ENCODE measurements at regions not wholly inside any gene's neighbourhood (a gene's known extent, or its start where the extent isn't known, plus 50 kb on each side); places are given as distances from the start of the nearest gene placed in this dataset. TPM values are rescaled to one million over a fixed set of nuclear protein-coding genes. Genes with fewer than 3 reads are reported as not detected.

GRCh38 chr13:61486496-61486895, 70.8 kb upstream of the PCDH20 start:
- no peak overlapping the region for H3K4me3 Mint-ChIP-seq (ENCODE audit: unreplicated experiment)
- no peak for DNase-seq (ENCODE audit: low spot score)
- no peaks in the 10 kb centered on the region for H3K9me3 Mint-ChIP-seq (ENCODE audit: low read depth)
- H3K4me1 Mint-ChIP-seq (ENCODE audit: low read depth), result no peaks in the 10 kb centered on the region
- H3K27me3 Mint-ChIP-seq (ENCODE audit: low read depth), result no peaks in the 10 kb centered on the region
- H3K27ac Mint-ChIP-seq (ENCODE audit: unreplicated experiment), result no peak overlapping the region
- H3K36me3 Mint-ChIP-seq (ENCODE audit: low read depth), result no peaks in the 10 kb centered on the region
- TF ChIP-seq, protein P1, sequence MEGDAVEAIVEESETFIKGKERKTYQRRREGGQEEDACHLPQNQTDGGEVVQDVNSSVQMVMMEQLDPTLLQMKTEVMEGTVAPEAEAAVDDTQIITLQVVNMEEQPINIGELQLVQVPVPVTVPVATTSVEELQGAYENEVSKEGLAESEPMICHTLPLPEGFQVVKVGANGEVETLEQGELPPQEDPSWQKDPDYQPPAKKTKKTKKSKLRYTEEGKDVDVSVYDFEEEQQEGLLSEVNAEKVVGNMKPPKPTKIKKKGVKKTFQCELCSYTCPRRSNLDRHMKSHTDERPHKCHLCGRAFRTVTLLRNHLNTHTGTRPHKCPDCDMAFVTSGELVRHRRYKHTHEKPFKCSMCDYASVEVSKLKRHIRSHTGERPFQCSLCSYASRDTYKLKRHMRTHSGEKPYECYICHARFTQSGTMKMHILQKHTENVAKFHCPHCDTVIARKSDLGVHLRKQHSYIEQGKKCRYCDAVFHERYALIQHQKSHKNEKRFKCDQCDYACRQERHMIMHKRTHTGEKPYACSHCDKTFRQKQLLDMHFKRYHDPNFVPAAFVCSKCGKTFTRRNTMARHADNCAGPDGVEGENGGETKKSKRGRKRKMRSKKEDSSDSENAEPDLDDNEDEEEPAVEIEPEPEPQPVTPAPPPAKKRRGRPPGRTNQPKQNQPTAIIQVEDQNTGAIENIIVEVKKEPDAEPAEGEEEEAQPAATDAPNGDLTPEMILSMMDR (IDR thresholded peaks at IDR 0.05), result no peak

DNA sequence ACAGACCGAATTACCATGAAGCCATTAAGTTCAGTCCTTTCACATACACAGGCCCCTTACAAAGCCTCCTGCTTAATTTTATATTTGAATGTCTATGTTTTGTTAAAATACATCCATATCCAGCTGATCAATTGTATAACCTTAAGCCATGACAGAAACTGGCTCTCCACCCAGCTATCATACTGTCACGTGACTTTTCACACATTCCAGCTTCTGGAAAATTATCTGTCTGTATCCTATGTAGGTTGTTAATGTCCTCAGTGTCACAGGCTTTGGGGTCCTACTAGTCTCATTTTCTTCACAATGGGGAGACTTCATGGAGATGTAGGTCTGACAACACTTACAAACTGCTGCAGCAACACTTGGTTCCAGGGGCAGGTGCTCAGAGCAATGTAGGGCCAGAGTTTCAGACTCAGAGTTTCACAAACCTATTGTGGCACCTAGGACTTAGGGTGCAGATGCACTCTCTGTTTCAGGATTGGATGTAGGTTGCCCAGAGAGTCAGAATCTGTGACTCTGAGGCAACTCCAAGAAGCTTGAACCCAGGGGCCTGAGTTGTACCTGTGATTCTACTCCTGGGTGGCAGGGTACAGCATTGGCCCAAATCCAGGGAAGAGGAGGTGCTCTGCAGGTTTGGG, 69.6 kb upstream of the PCDH20 start:
- H3K27ac Mint-ChIP-seq (ENCODE audit: unreplicated experiment), result no peak overlapping the region
- TF ChIP-seq, protein P1 (IDR thresholded peaks at IDR 0.05), result no peak
- DNase-seq (ENCODE audit: low spot score), result no peak
- no peaks in the 10 kb centered on the region for H3K4me1 Mint-ChIP-seq (ENCODE audit: low read depth)
- H3K36me3 Mint-ChIP-seq (ENCODE audit: low read depth), result no peaks in the 10 kb centered on the region
- H3K4me3 Mint-ChIP-seq (ENCODE audit: unreplicated experiment), result no peak overlapping the region
- peaks cover under 1% of the 10 kb centered on the region for H3K9me3 Mint-ChIP-seq (ENCODE audit: low read depth)
- peaks cover 3% of the 10 kb centered on the region for H3K27me3 Mint-ChIP-seq (ENCODE audit: low read depth)

- H3K36me3 Mint-ChIP-seq (ENCODE audit: low read depth), result no peaks in the 10 kb centered on the region
- H3K9me3 Mint-ChIP-seq (ENCODE audit: low read depth), result peaks cover 8% of the 10 kb centered on the region
- H3K4me3 Mint-ChIP-seq (ENCODE audit: unreplicated experiment), result no peak overlapping the region
- H3K27ac Mint-ChIP-seq (ENCODE audit: unreplicated experiment), result no peak overlapping the region
- peaks cover 12% of the 10 kb centered on the region for H3K27me3 Mint-ChIP-seq (ENCODE audit: low read depth)
- no peak for DNase-seq (ENCODE audit: low spot score)
- TF ChIP-seq, protein P1 (IDR thresholded peaks at IDR 0.05), result no peak
- H3K4me1 Mint-ChIP-seq (ENCODE audit: low read depth), result no peaks in the 10 kb centered on the region
Measured at GRCh38 chr13:61477619-61478018, 62.0 kb upstream of the PCDH20 start.

DNA sequence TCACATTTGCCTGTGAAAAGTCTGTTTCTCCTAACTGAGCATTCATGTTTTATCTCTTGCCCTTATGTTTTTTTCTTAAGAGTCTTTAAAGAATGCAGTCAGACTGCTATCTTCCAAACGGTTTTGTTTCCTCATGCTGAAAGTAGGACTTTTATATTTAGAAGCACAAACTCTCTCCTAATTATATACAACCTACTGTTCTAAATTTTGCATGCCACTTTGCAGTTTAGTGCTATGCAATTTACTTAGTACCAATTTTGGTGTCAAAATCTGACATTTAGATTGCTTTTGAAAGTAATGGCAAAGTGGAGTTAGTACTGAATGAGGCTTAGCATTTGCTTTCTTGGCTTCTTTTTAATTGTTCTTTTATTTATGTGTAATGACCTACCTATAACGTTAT, 55.1 kb upstream of the PCDH20 start:
- Mint-ChIP-seq H3K4me1 (ENCODE audit: low read depth) (no peaks in the 10 kb centered on the region), H3K9me3 (ENCODE audit: low read depth) (no peaks in the 10 kb centered on the region), H3K4me3 (ENCODE audit: unreplicated experiment) (no peak overlapping the region), H3K27ac (ENCODE audit: unreplicated experiment) (no peak overlapping the region), H3K36me3 (ENCODE audit: low read depth) (no peaks in the 10 kb centered on the region), H3K27me3 (ENCODE audit: low read depth) (peaks cover 10% of the 10 kb centered on the region)
- TF ChIP-seq, protein P1 (IDR thresholded peaks at IDR 0.05), result no peak
- no peak for DNase-seq (ENCODE audit: low spot score)

DNA sequence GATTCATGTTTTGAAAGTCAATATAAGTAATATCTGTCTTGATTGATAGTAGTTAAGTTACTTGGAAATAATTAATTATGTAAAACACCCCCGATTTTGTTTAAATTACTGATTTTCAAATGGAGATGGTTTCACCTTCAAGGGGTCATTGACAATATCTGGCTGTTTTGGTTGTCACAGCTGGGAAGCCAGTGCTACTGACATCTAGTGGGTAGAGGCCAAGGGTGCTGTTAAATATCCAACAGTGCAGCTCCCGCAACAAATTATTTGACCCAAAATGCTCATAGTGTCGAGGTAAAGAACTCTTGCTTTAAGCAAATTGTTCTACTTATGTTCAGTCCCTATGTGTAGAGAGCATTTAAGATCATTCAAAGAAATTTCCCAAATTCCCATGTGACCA, 50.6 kb upstream of the PCDH20 start:
- no peak overlapping the region for H3K4me3 Mint-ChIP-seq (ENCODE audit: unreplicated experiment)
- no peak overlapping the region for H3K27ac Mint-ChIP-seq (ENCODE audit: unreplicated experiment)
- no peaks in the 10 kb centered on the region for H3K4me1 Mint-ChIP-seq (ENCODE audit: low read depth)
- no peaks in the 10 kb centered on the region for H3K9me3 Mint-ChIP-seq (ENCODE audit: low read depth)
- no peaks in the 10 kb centered on the region for H3K36me3 Mint-ChIP-seq (ENCODE audit: low read depth)
- peaks cover 5% of the 10 kb centered on the region for H3K27me3 Mint-ChIP-seq (ENCODE audit: low read depth)
- TF ChIP-seq, protein P1 (IDR thresholded peaks at IDR 0.05), result peak; percentile 31
- no peak for DNase-seq (ENCODE audit: low spot score)

Small RNAs in the stretch of these regions (microRNA-seq; reads per million reads assigned to microRNA genes)
- gene MIR4704 (ENCODE audit: borderline number of aligned reads), result not detected
- not detected for gene MIR548X2 (ENCODE audit: borderline number of aligned reads)
